NCI-H2107 (cell line): ENCODE measurements at regions not wholly inside any gene's neighbourhood (a gene's known extent, or its start where the extent isn't known, plus 50 kb on each side); places are given as distances from the start of the nearest gene placed in this dataset.
A peak's percentile ranks its signal among the peaks of the same experiment; 100 is the strongest.
"Not testable (repeated sequence)": the region's sequence is repeated elsewhere in the genome, so short reads cannot be mapped to it uniquely, and the experiment has no call there.

Experiments
- DNase-seq: peaks from one replicate; lab custom pipeline; 2025; lab: John Stamatoyannopoulos, UW

GRCh38 chrX:7638078-7638710 is 204.8 kb upstream of the VCX start:
- DNase-seq = no peak

- DNase-seq = no peak
Measured at GRCh38 chrX:7637066-7637465, 205.9 kb upstream of the VCX start.

- DNase-seq = no peak
Measured at GRCh38 chrX:7635604-7636003, 207.4 kb upstream of the VCX start.

- no peak for DNase-seq
Measured at GRCh38 chrX:7620560-7620959, 222.4 kb upstream of the VCX start.

- no peak for DNase-seq
Measured at GRCh38 chrX:7617994-7618393, 225.0 kb upstream of the VCX start.

GRCh38 chrX:7614616-7615015 is 228.4 kb upstream of the VCX start:
- DNase-seq = peak; percentile 34

GRCh38 chrX:7608625-7609024 is 234.3 kb upstream of the VCX start:
- not testable (repeated sequence) for DNase-seq

GRCh38 chrX:7606039-7606652 is 236.8 kb upstream of the VCX start:
- DNase-seq = no peak

GRCh38 chrX:7603387-7603786 is 239.6 kb upstream of the VCX start:
- no peak for DNase-seq

GRCh38 chrX:7596822-7597221 is 246.1 kb upstream of the VCX start:
- no peak for DNase-seq

- not testable (repeated sequence) for DNase-seq
Measured at GRCh38 chrX:7593370-7593769, 249.6 kb upstream of the VCX start.

GRCh38 chrX:7586126-7586525 is 256.8 kb upstream of the VCX start:
- DNase-seq = no peak

- DNase-seq = no peak
Measured at GRCh38 chrX:7582191-7582590, 260.8 kb upstream of the VCX start.

- DNase-seq = no peak
Measured at GRCh38 chrX:7580127-7580526, 262.8 kb upstream of the VCX start.

- DNase-seq = no peak
Measured at GRCh38 chrX:7574325-7574724, 268.6 kb upstream of the VCX start.

- DNase-seq = no peak
Measured at GRCh38 chrX:7570432-7571029, 272.4 kb upstream of the VCX start.

GRCh38 chrX:7568597-7568996 is 274.4 kb upstream of the VCX start:
- no peak for DNase-seq

GRCh38 chrX:7568130-7568529 is 274.8 kb upstream of the VCX start:
- no peak for DNase-seq

- no peak for DNase-seq
Measured at GRCh38 chrX:7552760-7553159, 290.2 kb upstream of the VCX start.

- no peak for DNase-seq
Measured at GRCh38 chrX:7546551-7547080, 296.4 kb upstream of the VCX start.

GRCh38 chrX:7545564-7545963 is 297.4 kb upstream of the VCX start:
- no peak for DNase-seq

- no peak for DNase-seq
Measured at GRCh38 chrX:7542587-7543380, 300.2 kb upstream of the VCX start.

GRCh38 chrX:7522860-7523259 is 320.1 kb upstream of the VCX start:
- no peak for DNase-seq
